ENCODE measurements at regions not wholly inside any gene's neighbourhood (a gene's known extent, or its start where the extent isn't known, plus 50 kb on each side); places are given as distances from the start of the nearest gene placed in this dataset.

DNA sequence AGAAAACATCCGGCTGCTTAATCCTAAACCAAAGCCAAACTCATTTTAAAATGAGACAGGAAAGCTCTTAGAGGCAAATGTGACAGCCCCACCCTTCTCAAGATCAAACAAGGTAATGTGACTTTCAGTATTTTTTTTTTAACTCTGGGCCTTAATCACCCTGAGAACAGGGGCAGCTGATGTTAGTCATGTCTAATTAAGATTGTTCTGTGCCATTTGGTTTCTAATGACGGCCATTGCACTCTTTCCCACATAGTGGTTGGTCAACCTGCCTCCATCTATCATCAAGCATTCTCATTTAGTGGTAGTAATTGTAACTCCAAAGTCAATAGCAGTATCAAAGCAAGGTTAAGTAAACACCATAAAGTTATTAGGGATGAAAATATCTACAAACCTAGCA lies 191.6 kb upstream of the EXOC2 start:
- TF ChIP-seq, protein P1, sequence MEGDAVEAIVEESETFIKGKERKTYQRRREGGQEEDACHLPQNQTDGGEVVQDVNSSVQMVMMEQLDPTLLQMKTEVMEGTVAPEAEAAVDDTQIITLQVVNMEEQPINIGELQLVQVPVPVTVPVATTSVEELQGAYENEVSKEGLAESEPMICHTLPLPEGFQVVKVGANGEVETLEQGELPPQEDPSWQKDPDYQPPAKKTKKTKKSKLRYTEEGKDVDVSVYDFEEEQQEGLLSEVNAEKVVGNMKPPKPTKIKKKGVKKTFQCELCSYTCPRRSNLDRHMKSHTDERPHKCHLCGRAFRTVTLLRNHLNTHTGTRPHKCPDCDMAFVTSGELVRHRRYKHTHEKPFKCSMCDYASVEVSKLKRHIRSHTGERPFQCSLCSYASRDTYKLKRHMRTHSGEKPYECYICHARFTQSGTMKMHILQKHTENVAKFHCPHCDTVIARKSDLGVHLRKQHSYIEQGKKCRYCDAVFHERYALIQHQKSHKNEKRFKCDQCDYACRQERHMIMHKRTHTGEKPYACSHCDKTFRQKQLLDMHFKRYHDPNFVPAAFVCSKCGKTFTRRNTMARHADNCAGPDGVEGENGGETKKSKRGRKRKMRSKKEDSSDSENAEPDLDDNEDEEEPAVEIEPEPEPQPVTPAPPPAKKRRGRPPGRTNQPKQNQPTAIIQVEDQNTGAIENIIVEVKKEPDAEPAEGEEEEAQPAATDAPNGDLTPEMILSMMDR (IDR thresholded peaks at IDR 0.05; ENCODE audit: insufficient read depth, low read depth, low read length, missing control alignments): no peak

DNA sequence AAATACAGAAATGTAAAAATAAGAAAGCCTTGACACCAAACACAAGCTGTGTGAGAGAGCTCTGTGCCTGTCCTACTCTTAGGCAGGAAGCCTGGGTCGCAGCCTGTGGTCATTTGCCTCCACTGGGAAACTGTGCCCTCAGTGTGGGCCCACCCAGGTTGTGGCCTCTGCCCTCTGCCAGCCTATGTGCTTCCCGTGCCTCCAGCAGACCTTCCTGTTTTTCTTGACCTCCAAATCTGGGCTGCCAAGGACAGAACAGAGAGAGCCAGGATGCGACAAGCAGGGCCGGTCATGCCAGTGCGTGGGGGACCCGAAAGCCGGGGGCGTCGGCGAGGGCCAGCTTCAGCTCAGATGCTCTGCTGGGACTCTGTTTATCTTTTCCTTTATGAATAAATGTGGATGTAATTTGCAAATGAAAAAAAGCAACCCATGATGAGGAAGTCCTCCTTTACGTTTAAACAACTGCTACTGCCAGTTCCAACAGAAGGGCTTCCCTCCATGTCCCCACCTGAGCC lies 189.2 kb upstream of the EXOC2 start:
- H3K4me3 ChIP-seq (ENCODE audit: low read depth, low read length): no peak overlapping the region

More for the DNA sequence above, 191.6 kb upstream of the EXOC2 start:
- no peak for DNase-seq (ENCODE audit: low read depth)
- no peak overlapping the region for H3K4me3 ChIP-seq (ENCODE audit: low read depth, low read length)

DNA sequence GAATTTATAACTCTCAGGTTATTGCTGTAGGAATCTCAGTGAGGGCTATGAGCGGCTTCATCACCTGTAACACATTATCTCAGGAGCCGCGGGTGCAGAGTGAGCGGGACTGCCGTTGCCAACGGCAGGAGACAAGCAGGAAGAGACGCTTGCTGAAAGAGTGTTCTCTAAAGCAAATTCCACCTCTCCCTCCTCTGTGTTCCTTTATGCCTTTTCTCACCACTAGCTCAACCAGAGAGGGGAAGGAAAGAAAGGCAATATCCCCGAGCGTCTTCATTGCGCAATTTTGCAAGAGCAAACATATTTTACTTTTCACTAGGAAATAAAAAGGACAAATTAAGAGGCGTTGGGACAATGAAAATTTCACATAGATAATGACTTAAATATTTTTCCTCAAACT lies 185.2 kb upstream of the EXOC2 start:
- TF ChIP-seq, protein P1 (IDR thresholded peaks at IDR 0.05; ENCODE audit: insufficient read depth, low read depth, low read length, missing control alignments): no peak
- no peak for DNase-seq (ENCODE audit: low read depth)
- H3K4me3 ChIP-seq (ENCODE audit: low read depth, low read length): no peak overlapping the region

More for the DNA sequence above, 189.2 kb upstream of the EXOC2 start:
- DNase-seq (ENCODE audit: low read depth): no peak
- TF ChIP-seq, protein P1 (IDR thresholded peaks at IDR 0.05; ENCODE audit: insufficient read depth, low read depth, low read length, missing control alignments): no peak

DNA sequence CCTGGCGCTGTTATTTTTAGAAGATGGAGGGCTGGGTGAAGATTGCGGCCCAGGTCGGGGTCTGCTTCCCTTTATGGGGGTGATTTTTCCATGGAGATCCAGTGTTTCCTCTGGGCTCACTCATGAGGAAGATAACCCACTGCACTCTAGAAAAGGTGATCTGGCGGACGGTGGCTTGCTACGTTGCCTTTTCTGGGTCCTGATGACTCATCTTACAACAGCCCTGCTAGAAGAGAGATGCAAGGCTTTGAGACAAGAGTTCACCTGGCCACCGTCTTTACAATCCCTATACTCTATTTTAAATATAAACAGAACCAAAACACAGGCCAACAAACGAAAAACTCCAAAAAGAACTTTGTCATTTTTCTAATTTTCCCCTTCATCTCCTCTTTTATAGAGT lies 182.1 kb upstream of the EXOC2 start:
- peak; percentile 23 for DNase-seq (ENCODE audit: low read depth)
- TF ChIP-seq, protein P1 (IDR thresholded peaks at IDR 0.05; ENCODE audit: insufficient read depth, low read depth, low read length, missing control alignments): no peak
- H3K4me3 ChIP-seq (ENCODE audit: low read depth, low read length): no peak overlapping the region

DNA sequence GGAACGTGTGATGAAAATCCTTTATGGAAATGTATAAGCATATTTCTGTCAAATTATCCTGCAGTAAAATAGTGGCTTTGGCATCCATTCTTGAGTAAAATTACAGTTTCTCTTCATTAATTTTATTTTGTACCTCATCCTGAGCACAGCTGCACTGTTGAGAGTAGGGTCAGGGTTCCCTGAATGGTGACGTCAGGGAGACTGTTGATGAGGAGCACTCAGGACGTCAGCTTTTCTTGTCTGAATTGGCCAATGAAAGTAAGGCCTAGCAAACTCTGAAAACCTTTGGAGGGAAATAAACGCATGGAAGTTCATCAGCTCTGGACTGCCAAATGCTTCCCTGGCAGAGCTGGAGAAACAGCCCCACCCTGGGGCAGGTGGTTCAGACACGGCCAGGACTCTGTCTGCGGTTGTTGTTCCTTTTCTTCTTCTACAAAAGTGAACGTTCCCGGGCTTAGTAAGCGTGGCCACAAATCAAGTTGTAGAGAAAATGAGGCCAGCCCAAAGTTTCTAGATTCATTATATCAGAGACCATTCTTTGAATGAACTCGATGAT lies 179.7 kb upstream of the EXOC2 start:
- no peak overlapping the region for H3K4me3 ChIP-seq (ENCODE audit: low read depth, low read length)
- no peak for DNase-seq (ENCODE audit: low read depth)
- TF ChIP-seq, protein P1 (IDR thresholded peaks at IDR 0.05; ENCODE audit: insufficient read depth, low read depth, low read length, missing control alignments): no peak

DNA sequence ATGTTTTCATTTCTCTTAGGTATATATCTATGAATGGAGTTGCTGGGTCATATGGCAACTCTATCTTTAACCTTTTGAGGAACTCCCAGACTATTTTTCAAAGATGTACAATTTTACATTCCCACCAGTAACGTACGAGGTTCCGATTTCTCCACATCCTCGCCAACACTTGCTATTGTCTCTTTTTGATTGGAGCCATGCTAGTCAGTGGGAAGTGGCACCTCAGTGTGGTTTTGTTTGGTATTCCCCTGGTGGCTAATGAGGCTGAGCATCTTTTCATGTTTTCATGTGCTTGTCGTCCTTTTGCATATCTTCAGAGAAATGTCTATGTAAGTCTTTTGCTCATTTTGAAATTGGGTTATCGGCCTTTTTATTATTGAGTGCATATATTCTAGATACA lies 178.6 kb upstream of the EXOC2 start:
- TF ChIP-seq, protein P1 (IDR thresholded peaks at IDR 0.05; ENCODE audit: insufficient read depth, low read depth, low read length, missing control alignments): no peak
- peak; percentile 20 for DNase-seq (ENCODE audit: low read depth)
- no peak overlapping the region for H3K4me3 ChIP-seq (ENCODE audit: low read depth, low read length)

DNA sequence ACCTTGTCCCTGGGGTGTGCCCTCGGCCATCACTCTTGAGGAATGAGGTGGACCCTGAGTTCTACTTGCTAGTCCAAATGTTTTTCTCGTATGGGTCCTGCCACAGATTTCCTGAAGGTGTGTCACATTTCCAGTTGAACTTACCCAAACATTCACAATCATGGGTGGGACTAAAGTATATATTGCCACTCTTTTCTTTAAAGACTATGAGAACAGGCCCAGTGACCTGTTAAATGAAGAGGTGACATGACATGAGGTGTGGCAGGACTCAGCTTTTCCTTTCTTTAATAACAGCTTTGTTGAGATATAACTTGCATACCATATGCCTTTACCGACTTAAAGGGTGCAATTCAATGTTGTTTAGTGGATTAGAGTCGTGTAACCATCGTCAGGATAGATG lies 177.2 kb upstream of the EXOC2 start:
- TF ChIP-seq, protein P1 (IDR thresholded peaks at IDR 0.05; ENCODE audit: insufficient read depth, low read depth, low read length, missing control alignments): no peak
- no peak for DNase-seq (ENCODE audit: low read depth)
- H3K4me3 ChIP-seq (ENCODE audit: low read depth, low read length): no peak overlapping the region
